ENCODE measurements at regions not wholly inside any gene's neighbourhood (a gene's known extent, or its start where the extent isn't known, plus 50 kb on each side); places are given as distances from the start of the nearest gene placed in this dataset.

DNA sequence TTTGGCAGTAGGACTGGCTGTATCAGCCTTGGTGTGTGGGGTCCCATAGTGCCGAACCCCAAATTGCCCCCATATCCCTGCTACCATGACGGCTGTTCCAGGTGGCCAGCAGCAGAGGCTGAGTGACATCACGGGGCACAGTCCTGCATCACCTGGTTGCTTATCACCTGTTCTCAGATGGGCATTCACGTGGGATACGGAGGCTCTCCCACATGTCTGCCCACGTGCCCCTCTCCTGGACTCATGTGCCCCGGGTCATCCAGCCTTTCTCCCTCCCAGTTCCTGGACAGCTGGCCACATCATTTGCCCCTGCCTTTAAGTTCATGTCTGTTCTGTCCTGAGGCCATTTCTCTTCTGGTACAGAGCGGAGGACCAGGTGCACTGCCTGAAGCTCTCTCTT lies 431.0 kb upstream of the B3GAT1 start:
- TF ChIP-seq CTCF (IDR thresholded peaks at IDR 0.05) (no peak), POLR2A (IDR thresholded peaks at IDR 0.05) (no peak)
